ENCODE measurements at regions not wholly inside any gene's neighbourhood (a gene's known extent, or its start where the extent isn't known, plus 50 kb on each side); places are given as distances from the start of the nearest gene placed in this dataset.
A peak's percentile ranks its signal among the peaks of the same experiment; 100 is the strongest.

- TF ChIP-seq CTCF (IDR thresholded peaks at IDR 0.05), result no peak
- Mint-ChIP-seq H3K4me1 (ENCODE audit: low read depth) (peaks cover 19% of the 10 kb centered on the region), H3K27me3 (ENCODE audit: low read depth) (no peaks in the 10 kb centered on the region), H3K4me3 (ENCODE audit: unreplicated experiment) (no peak overlapping the region), H3K36me3 (ENCODE audit: low read depth) (peaks cover 7% of the 10 kb centered on the region), H3K9me3 (ENCODE audit: low read depth) (peaks cover 29% of the 10 kb centered on the region), H3K27ac (ENCODE audit: unreplicated experiment) (no peak overlapping the region)
- DNase-seq (ENCODE audit: low spot score), result no peak
These were observed 111.9 kb downstream of the ANKRD60 start for GRCh38 chr20:58116505-58116904.

- no peak overlapping the region for H3K4me3 Mint-ChIP-seq (ENCODE audit: unreplicated experiment)
- no peak for TF ChIP-seq CTCF (IDR thresholded peaks at IDR 0.05)
- DNase-seq (ENCODE audit: low spot score), result no peak
These were observed 114.7 kb downstream of the ANKRD60 start for GRCh38 chr20:58113716-58114115.

GRCh38 chr20:58112017-58112781 lies 116.3 kb downstream of the ANKRD60 start:
- H3K27ac Mint-ChIP-seq (ENCODE audit: unreplicated experiment), result peak overlapping the region; percentile 79
- H3K4me3 Mint-ChIP-seq (ENCODE audit: unreplicated experiment), result no peak overlapping the region
- TF ChIP-seq CTCF (IDR thresholded peaks at IDR 0.05), result no peak
- peaks cover 9% of the 10 kb centered on the region for H3K9me3 Mint-ChIP-seq (ENCODE audit: low read depth)
- H3K36me3 Mint-ChIP-seq (ENCODE audit: low read depth), result peaks cover 4% of the 10 kb centered on the region
- peaks cover 36% of the 10 kb centered on the region for H3K4me1 Mint-ChIP-seq (ENCODE audit: low read depth)
- no peak for DNase-seq (ENCODE audit: low spot score)
- H3K27me3 Mint-ChIP-seq (ENCODE audit: low read depth), result no peaks in the 10 kb centered on the region

More at GRCh38 chr20:58113716-58114115, 114.7 kb downstream of the ANKRD60 start:
- H3K4me1 Mint-ChIP-seq (ENCODE audit: low read depth), result peaks cover 33% of the 10 kb centered on the region
- no peak overlapping the region for H3K27ac Mint-ChIP-seq (ENCODE audit: unreplicated experiment)
- peaks cover 20% of the 10 kb centered on the region for H3K9me3 Mint-ChIP-seq (ENCODE audit: low read depth)
- H3K36me3 Mint-ChIP-seq (ENCODE audit: low read depth), result peaks cover 4% of the 10 kb centered on the region
- H3K27me3 Mint-ChIP-seq (ENCODE audit: low read depth), result no peaks in the 10 kb centered on the region

GRCh38 chr20:58111310-58112016 lies 117.0 kb downstream of the ANKRD60 start:
- peaks cover 36% of the 10 kb centered on the region for H3K4me1 Mint-ChIP-seq (ENCODE audit: low read depth)
- no peak for TF ChIP-seq CTCF (IDR thresholded peaks at IDR 0.05)
- no peaks in the 10 kb centered on the region for H3K27me3 Mint-ChIP-seq (ENCODE audit: low read depth)
- no peaks in the 10 kb centered on the region for H3K36me3 Mint-ChIP-seq (ENCODE audit: low read depth)
- peaks cover 3% of the 10 kb centered on the region for H3K9me3 Mint-ChIP-seq (ENCODE audit: low read depth)
- no peak overlapping the region for H3K4me3 Mint-ChIP-seq (ENCODE audit: unreplicated experiment)
- no peak for DNase-seq (ENCODE audit: low spot score)
- peak overlapping the region; percentile 17 for H3K27ac Mint-ChIP-seq (ENCODE audit: unreplicated experiment)

- TF ChIP-seq CTCF (IDR thresholded peaks at IDR 0.05), result no peak
- peaks cover 11% of the 10 kb centered on the region for H3K9me3 Mint-ChIP-seq (ENCODE audit: low read depth)
- H3K27ac Mint-ChIP-seq (ENCODE audit: unreplicated experiment), result no peak overlapping the region
- no peaks in the 10 kb centered on the region for H3K36me3 Mint-ChIP-seq (ENCODE audit: low read depth)
- no peaks in the 10 kb centered on the region for H3K27me3 Mint-ChIP-seq (ENCODE audit: low read depth)
- H3K4me1 Mint-ChIP-seq (ENCODE audit: low read depth), result peaks cover 36% of the 10 kb centered on the region
- DNase-seq (ENCODE audit: low spot score), result no peak
- H3K4me3 Mint-ChIP-seq (ENCODE audit: unreplicated experiment), result no peak overlapping the region
These were observed 118.4 kb downstream of the ANKRD60 start for GRCh38 chr20:58109918-58110635.

All from chondrocyte (in vitro differentiated cells).